ENCODE measurements at regions not wholly inside any gene's neighbourhood (a gene's known extent, or its start where the extent isn't known, plus 50 kb on each side); places are given as distances from the start of the nearest gene placed in this dataset.
"Not testable (repeated sequence)": the region's sequence is repeated elsewhere in the genome, so short reads cannot be mapped to it uniquely, and the experiment has no call there.

DNA sequence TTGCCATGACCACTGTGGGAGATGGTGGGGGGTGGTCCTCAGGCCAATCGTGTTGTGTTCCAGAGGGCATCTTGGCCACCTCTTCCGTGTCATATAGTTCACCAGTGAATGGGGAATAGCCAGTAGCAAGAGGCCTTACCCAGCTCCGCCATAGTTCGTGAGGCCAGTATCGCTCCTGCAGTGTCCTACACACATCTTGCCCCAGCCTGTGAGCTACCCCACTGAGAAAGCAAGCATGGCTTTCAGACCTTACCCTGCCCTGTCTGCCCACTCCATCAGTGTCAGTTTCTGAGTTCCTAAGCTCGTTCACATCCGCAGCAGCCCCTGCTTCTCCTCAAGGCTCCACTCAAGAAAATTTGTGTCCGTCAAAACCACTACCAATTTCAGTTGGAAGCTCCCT, 586.0 kb upstream of the PABPC5 start:
- DNase-seq, result not testable (repeated sequence)

- no peak for DNase-seq
These were observed 551.2 kb upstream of the PABPC5 start for GRCh38 chrX:90883479-90883878.

DNA sequence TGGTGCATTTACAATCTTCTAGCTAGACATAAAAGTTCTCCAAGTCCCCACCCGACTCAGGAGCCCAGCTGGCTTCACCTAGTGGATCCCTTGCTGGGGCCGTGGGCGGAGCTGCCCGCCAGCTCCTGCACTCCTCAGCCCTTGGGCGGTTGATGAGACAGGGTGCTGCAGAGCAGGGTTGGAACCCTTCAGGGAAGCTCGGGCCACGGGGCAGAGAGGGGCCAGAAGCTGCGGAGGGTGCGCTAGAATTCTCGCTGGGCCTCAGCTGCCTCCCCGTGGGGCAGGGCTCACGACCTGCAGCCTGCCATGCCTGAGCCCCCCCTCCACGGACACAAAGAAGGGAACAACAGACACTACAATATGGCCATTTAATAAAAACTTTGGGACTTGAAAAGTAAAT, 519.8 kb upstream of the PABPC5 start:
- not testable (repeated sequence) for DNase-seq

DNA sequence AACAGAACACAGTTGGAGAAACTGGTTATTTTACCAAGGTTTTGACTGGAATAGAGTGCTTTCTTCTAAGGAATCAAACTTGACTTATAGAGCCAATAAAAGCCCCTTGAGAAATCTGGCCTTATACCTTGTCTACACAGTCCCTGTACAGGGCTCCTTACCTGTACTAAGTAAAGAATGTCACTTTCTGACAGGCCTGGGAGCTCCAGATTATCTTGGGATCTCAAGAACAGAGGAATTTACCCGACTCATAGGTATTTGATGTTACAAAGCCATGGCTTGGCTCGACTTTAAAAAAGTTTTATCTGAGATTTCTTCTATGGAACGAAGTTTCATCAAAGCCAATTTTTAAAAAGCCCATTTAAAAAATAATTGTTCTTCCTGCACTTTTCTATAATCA, 487.8 kb upstream of the PABPC5 start:
- not testable (repeated sequence) for DNase-seq

DNA sequence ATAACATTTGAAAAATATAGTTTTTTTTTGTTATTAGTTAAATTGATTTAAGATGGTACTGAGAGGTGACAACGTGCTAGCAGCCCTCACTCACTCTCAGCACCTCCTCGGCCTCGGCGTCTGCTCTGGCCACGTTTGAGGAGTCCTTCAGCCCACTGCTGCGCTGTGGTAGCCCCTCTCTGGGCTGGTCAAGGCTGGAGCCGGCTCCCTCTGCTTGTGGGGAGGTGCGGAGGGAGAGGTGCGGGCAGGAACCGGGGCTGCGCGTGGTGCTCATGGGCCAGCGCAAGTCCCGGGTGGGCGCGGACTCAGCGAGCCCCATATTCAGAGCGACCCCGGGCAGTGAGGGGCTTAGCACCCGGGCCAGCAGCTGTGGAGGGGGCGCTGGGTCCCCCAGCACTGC, 439.4 kb upstream of the PABPC5 start:
- DNase-seq, result not testable (repeated sequence)

DNA sequence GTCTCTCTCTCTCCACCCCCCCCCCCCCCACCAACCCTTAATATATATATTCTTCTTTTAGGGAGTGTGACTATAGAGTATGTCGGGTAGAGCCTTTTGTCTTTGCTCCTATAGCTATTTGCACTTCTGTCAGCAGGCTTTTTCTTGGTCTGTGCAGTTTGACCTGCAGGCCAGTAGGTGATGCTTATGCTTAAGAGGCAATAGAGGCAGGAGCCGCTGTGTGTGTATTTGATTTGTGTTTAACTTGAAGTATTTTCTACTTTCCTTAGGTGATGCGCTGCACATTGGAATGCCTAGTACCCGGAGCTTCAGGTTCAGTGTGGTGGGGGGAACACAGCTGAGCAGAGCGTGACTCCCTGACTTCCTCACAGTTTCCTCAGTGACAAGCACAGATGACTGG, 416.5 kb upstream of the PABPC5 start:
- DNase-seq, result peak; percentile 39

GRCh38 chrX:91039777-91040176, 394.9 kb upstream of the PABPC5 start:
- DNase-seq, result peak; percentile 11

- DNase-seq, result no peak
These were observed 368.5 kb upstream of the PABPC5 start for GRCh38 chrX:91066104-91066503.

GRCh38 chrX:91079342-91080114, 355.1 kb upstream of the PABPC5 start:
- DNase-seq, result peak; percentile 1

- DNase-seq, result no peak
These were observed 353.8 kb upstream of the PABPC5 start for GRCh38 chrX:91080822-91081221.

DNA sequence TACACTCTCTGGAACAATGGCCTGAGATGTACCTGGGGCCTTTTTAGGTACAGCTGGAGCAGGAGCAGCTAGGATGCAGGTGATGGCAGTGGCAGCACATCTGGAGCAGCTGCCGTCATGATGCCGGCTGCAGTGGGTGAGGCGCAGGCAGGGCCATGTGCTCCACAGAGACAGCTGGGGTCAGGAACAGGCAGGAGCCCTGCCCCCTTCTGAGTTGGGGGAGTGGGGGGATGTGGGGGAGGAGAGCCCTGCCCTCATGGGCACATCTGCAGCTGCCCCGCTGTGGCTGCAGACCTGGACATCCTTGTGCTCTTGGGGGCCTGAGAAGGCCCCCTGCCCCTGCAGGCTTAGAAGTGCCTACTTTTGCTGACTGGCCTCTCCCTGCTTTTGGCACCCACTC, 352.8 kb upstream of the PABPC5 start:
- no peak for DNase-seq

GRCh38 chrX:91108761-91109160, 325.9 kb upstream of the PABPC5 start:
- peak; percentile 12 for DNase-seq

DNA sequence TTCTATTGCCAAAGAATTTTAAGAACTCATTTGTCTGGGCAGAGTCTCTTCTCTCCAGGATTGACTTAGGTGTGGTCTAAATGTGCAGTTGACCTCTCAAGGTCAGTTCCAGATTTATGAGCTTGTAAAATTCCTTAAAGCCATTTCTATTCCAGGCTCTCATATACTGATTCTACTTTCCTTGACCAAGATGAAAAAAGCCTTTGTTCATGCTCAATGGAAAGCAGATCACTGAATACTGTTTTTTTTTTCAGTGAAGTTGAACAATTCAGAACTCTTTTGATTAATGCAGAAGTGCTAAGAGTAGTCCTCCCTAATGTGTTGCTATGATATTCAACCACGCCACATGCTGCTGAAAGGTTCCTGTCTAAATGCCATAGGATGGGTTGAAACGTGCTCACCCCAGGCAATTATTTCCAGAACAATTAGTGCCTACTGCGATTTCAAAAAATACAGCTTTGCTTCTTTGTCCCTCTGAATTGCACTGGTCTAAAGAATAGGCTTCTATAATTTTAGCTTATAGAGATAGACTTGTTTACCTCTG, 312.4 kb upstream of the PABPC5 start:
- no peak for DNase-seq

DNA sequence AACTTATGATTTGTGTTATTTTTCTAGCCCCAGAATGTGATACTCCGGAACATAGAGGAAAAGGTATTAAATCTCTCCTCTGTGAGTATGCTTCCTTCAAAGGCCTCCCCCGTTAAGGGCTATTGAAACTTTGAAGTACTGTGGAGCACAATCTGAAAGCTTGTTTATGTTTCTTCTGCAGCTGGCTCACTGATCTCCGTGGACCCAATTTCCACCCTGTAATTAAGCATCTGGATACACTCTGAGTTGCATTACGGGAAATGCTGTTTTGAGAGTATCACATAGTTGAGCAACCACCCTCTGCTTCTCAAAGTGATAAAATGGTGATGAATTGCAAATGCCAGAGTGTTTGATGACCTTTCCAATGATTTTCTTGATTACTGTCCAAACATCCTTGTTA, 296.8 kb upstream of the PABPC5 start:
- no peak for DNase-seq
